ENCODE measurements at regions not wholly inside any gene's neighbourhood (a gene's known extent, or its start where the extent isn't known, plus 50 kb on each side); places are given as distances from the start of the nearest gene placed in this dataset.

GRCh38 chr15:72884311-72884710 lies 100.8 kb upstream of the ADPGK start:
- no peak overlapping the region for H3K27ac Mint-ChIP-seq
- no peaks in the 10 kb centered on the region for H3K36me3 Mint-ChIP-seq
- POLR2A ChIA-PET = no interaction called here
- no peak for ATAC-seq
- H3K9me3 Mint-ChIP-seq = peaks cover 9% of the 10 kb centered on the region; the same call in 1 of the 2 replicates
- no peak for DNase-seq (ENCODE audit: low spot score)
- no peaks in the 10 kb centered on the region for H3K4me1 Mint-ChIP-seq
- H3K27me3 Mint-ChIP-seq (ENCODE audit: low read depth) = no peaks in the 10 kb centered on the region
- no peak overlapping the region for H3K4me3 Mint-ChIP-seq
- TF ChIP-seq NR1H2 (CRISPR knock-in tag; IDR thresholded peaks at IDR 0.05) (no peak), USF2 (CRISPR knock-in tag; IDR thresholded peaks at IDR 0.05) (no peak), FOXK1 (CRISPR knock-in tag; IDR thresholded peaks at IDR 0.05) (no peak)
- TF ChIP-seq, protein P1, sequence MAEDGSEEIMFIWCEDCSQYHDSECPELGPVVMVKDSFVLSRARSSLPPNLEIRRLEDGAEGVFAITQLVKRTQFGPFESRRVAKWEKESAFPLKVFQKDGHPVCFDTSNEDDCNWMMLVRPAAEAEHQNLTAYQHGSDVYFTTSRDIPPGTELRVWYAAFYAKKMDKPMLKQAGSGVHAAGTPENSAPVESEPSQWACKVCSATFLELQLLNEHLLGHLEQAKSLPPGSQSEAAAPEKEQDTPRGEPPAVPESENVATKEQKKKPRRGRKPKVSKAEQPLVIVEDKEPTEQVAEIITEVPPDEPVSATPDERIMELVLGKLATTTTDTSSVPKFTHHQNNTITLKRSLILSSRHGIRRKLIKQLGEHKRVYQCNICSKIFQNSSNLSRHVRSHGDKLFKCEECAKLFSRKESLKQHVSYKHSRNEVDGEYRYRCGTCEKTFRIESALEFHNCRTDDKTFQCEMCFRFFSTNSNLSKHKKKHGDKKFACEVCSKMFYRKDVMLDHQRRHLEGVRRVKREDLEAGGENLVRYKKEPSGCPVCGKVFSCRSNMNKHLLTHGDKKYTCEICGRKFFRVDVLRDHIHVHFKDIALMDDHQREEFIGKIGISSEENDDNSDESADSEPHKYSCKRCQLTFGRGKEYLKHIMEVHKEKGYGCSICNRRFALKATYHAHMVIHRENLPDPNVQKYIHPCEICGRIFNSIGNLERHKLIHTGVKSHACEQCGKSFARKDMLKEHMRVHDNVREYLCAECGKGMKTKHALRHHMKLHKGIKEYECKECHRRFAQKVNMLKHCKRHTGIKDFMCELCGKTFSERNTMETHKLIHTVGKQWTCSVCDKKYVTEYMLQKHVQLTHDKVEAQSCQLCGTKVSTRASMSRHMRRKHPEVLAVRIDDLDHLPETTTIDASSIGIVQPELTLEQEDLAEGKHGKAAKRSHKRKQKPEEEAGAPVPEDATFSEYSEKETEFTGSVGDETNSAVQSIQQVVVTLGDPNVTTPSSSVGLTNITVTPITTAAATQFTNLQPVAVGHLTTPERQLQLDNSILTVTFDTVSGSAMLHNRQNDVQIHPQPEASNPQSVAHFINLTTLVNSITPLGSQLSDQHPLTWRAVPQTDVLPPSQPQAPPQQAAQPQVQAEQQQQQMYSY (CRISPR knock-in tag; IDR thresholded peaks at IDR 0.05) = no peak
- CTCF ChIA-PET = no interaction called here

GRCh38 chr15:72873379-72874233 lies 90.0 kb upstream of the ADPGK start:
- Mint-ChIP-seq H3K27me3 (ENCODE audit: low read depth) (no peaks in the 10 kb centered on the region), H3K4me1 (peaks cover 3% of the 10 kb centered on the region), H3K9me3 (peaks cover 19% of the 10 kb centered on the region), H3K36me3 (0 out of 2 replicates have a peak, but pooled peaks cover 3% of the 10 kb centered on the region), H3K4me3 (no peak overlapping the region), H3K27ac (no peak overlapping the region)
- ATAC-seq (no peak), DNase-seq (ENCODE audit: low spot score) (no peak)
- CTCF ChIA-PET = interaction anchor here (1.3 kb wide), 1 partner anchor 38 kb away, joined by 3 read pairs; no protein-coding TSS in a partner anchor
- POLR2A ChIA-PET = no interaction called here
- TF ChIP-seq ZNF138 (CRISPR knock-in tag; conservative IDR thresholded peaks at IDR 0.05) = no peak

DNA sequence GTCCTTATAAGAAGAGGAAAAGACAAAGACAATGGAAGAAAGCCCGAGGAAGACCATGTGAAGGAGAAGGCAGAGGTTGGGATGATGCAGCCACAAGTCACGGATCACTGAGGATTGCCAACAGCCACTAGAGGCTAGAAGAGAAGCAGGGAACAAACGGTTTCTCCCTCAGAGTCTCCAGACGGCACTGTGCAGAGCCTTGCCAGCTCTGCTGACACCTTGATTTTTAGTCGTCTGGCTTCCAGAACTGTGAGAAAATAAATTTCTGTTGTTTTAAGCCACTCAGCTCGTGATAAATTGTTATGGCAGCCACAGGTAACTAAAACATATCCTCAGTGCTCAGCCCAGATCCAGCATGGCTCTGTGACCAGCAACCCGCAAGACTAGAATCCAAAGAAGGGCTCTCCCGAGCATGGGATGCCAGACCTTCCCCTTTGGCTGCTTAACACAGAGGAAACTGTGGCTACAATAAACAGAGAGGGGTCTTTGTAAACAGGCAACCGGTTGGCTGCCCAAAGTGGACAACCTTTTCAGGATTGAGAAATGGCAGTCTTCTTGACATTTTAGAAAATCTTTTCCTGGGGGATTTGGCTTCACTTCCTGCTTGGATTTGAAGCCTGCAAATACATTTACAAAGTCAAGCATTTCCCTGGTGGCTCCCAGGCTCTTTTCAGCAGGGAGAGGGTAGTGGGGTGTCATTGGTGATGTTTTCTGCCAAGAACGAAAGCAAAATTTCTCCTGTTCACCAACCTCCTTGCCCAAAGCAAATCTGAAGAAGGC lies 88.7 kb upstream of the ADPGK start:
- POLR2A ChIA-PET = no interaction called here
- no peak for ATAC-seq
- Mint-ChIP-seq H3K27me3 (ENCODE audit: low read depth) (no peaks in the 10 kb centered on the region), H3K36me3 (0 out of 2 replicates have a peak, but pooled peaks cover 3% of the 10 kb centered on the region), H3K9me3 (peaks cover 16% of the 10 kb centered on the region), H3K4me3 (no peak overlapping the region), H3K4me1 (peaks cover 3% of the 10 kb centered on the region), H3K27ac (no peak overlapping the region)
- CTCF ChIA-PET = no interaction called here
- TF ChIP-seq ELF4 (CRISPR knock-in tag; IDR thresholded peaks at IDR 0.05; ENCODE audit: low read depth) (no peak), SMAD4 (CRISPR knock-in tag; IDR thresholded peaks at IDR 0.05) (no peak), ESRRA (CRISPR knock-in tag; IDR thresholded peaks at IDR 0.05; ENCODE audit: borderline replicate concordance) (no peak), TEAD4 (CRISPR knock-in tag; IDR thresholded peaks at IDR 0.05) (no peak), IRF2 (CRISPR knock-in tag; IDR thresholded peaks at IDR 0.05; ENCODE audit: borderline replicate concordance, low read depth) (no peak), GRHL2 (CRISPR knock-in tag; IDR thresholded peaks at IDR 0.05; ENCODE audit: insufficient replicate concordance, severe bottlenecking) (no peak), GABPB1 (CRISPR knock-in tag; IDR thresholded peaks at IDR 0.05) (no peak), ZNF512 (CRISPR knock-in tag; IDR thresholded peaks at IDR 0.05; ENCODE audit: borderline replicate concordance) (no peak), ZNF219 (CRISPR knock-in tag; IDR thresholded peaks at IDR 0.05; ENCODE audit: borderline replicate concordance) (no peak)
- no peak for DNase-seq (ENCODE audit: low spot score)
